GM21717 (cell line): ENCODE measurements at regions not wholly inside any gene's neighbourhood (a gene's known extent, or its start where the extent isn't known, plus 50 kb on each side); places are given as distances from the start of the nearest gene placed in this dataset.

Experiments
- ATAC-seq: cut with Tn5 transposase; IDR thresholded peaks from one replicate; pipeline ENCODE4 v1.9.1; 2021; ENCODE audit warnings: mild to moderate bottlenecking, moderate library complexity; ENCODE audit not compliant: unreplicated experiment

GRCh38 chr22:48793949-48794348, 1033.7 kb downstream of the BRD1 start:
- no peak for ATAC-seq

DNA sequence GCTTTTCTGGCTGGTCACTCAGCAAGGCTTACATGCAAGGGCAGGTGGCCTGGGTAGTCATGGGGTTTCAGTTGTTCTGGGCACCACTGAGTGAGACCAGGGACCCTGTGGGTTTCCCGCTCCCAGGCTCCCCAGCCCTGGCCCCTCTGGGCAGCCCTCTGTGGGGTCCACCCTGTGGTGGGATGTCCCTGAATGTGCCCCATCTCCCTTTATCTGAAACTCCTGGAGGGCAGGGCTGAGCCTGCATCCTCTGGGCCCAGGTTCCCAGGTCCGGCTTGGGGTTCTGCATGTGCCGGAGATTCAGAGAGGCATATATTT, 1041.0 kb downstream of the BRD1 start:
- ATAC-seq, result no peak

GRCh38 chr22:48785792-48786678, 1041.6 kb downstream of the BRD1 start:
- ATAC-seq, result no peak

DNA sequence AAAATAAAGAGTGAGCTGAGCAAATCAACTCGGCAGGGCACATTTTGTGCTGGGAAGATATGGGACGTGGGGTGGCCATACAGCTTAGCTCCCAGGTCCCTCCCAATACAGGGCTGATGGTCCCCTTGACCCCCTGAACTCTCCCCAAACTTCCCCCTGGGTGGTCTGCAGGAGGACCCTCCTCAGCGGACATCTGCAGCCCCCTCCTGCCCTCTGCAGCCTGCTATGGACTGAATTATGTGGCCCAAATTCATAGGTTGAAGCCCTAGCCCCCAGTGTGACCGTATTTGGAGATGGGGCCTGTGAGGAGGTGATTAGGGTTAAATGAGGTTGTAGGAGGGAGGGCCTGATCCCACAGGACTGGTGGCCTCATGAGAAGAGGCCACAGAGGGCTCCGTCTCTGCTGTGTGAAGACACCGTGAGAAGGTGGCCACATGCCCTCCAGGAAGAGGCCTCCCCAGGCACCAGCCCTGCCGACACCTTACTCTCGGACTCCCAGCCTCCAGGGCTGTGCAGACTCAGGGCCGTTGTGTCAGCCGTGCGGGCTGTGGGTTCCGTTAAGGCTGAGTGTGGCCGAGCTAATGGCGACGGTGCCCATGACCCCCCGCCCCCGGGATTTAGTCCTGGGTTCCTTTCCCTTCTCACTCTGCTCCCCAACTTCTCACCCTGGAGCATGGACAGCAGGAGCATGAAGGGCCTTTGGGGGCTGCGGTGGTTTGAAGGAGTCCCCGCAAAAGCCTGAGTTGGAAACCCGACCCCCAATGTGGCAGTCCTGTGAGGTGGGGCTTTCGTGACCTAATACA, 1042.8 kb downstream of the BRD1 start:
- no peak for ATAC-seq

GRCh38 chr22:48783821-48784266, 1043.8 kb downstream of the BRD1 start:
- no peak for ATAC-seq

DNA sequence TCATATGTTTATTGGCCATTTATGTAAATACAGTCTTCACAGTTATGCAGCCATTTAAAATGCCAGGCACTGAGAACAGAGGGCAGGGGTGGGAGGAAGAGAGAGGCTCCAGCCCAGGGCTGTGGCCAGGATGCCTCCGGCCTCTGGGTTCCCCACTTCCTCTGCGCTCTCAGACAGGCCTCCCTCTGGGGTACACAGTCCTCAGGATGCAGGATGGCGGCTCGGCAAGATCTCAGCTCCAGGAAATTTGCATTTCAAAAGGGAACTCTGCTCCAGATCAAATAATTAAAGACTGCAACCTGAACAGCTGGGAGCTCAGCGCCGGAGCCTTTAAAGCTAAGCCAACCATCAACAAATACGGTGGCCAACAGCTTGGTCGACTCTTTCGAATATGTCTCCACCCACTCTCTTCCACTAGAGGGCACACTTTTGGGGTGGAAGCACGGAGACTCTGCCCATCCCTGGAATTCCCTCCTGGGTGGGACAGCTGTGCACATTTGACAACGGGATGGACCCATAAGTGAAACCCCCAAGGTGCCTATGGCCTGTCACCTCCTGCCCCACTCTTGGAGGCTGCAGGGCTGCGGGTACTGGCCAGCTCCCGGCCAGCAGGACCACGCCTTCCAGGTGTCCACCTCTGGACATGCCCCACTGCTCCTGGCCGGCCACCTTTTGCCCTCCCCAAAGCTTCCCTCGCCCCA, 1044.7 kb downstream of the BRD1 start:
- ATAC-seq, result no peak

- no peak for ATAC-seq
Observed at GRCh38 chr22:48782326-48782725, 1045.3 kb downstream of the BRD1 start.

DNA sequence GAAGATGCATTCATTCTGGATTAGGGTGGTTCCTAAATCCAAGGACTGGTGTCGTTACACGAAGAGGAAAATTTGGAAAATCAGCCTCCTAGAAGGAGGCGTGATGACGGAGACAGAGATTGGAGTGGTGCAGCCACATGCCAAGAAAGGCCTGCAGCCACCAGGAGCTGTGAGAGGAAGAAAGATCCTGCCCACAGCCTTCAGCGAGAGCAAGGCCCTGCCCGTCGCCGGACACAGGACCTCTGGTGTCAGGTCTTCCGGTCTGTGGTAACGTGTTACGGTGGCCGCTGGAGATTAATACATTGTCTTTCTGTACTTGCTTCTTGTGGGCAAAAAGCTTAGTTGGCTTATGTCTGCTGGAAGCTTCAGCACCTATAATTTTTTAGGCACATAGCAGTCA, 1045.8 kb downstream of the BRD1 start:
- ATAC-seq, result no peak

DNA sequence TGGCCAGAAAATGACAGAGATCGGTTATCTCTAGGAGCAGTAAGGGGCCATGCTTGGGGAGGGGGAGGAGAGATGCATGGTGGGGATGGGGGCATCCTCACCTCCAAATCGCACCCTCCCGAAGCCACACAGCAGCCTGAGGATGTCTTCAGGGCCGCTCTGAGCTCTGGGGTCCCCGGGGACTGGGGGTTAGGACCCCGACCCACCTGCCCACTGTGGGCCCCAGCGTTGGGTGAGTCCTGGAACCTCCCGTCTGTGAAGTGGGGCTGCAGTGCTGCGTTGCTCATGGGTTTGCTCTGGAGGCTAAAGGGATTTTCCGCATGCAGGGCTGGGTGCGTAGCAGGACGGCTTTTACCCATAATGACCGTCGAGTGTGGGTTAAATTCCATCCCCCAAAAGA, 1046.3 kb downstream of the BRD1 start:
- no peak for ATAC-seq

DNA sequence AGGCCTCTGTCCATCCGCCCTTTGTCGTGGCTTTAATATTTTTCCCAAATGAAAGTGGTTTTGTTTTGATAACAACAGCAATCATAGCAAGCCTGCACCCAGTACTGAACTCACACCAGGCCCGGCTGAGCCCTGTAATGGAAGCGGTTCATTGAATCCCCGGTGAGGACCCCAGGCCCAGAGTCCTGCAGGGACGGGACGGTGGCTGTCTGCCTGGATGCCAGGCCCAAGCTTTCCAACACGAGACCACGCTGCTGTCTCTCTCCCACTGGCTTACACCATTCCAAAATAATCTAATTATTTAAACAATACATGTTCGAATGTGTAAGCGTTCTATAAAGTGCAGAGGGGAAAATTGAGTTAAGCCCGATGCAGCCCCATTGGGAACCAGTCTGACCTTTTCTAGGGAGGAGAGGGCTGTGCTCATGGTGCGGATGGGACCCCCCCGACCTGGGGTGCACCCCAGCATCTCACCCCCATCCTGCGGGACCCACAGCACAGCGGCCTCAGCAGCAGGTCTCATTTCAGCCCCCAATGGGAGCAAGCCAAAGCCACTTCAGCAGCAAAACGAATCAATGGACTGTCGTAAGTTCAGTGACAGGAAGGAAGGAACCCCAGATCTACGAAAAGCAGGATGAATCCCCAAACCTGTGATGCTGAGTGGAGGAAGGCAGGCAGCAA, 1046.9 kb downstream of the BRD1 start:
- ATAC-seq, result no peak

DNA sequence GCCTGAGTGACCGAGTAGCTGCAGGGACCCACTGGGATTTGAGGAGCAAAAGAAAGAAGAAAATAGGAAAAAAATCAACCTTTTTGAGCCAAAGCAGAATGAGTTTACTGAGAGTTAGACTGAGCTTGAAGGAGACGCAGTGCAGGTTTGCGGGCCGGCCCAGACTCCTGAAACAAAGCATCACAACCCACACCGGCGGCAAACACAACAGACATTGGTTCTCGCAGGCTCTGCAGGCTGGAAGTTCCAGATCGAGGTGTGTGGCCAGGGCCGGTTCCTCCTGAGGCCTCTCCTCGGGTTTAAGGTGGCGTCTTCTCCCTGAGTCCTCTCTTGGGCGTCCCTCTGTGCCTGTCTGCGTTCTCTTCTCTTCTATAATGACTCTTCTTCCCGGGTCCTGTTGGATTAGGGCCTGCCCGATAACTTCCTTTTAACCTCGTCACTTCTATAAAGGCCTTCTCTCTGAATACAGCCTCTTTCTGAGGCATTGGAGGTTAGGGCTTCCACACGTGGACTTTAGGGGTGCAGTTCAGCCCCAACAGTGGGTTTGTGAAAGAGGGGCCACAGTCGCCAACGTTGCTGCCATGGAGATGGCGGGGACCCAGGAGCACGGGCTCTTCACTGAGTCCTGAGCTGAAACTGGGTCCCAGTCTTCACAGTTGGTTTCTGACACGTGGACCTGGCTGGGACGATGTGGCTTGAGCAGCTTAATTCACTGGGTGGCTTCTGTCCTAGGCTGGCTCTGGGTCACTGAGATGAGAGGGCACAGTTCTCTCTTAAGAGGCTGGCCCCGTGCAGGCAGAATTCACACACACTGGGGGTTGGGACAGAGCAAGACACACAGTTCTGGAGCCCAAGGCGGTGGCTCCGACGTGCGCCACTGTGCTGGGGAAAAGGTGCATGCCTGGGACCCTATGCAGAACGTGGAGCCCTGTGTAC, 1047.7 kb downstream of the BRD1 start:
- ATAC-seq, result no peak

DNA sequence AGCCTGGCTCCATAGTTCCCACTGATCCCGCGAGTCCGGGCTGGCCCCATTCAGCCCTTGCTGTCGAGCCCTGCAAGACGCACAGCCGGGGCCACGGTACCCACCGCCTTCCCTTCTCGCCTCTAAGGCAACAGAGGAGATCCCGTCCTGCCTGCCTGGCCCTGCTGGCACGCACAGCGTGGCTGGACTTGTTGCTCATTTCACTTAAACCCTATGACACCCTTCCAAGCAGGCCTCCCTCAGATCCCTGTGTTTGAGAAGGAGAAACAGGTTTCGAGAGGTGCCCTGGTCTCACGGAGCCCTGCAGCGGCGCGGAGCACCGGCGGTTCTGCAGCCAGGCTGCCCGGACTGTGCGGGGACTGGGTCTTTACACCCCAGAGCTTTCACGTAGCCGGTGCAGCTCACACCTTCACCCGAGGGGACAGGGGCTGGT, 1048.4 kb downstream of the BRD1 start:
- no peak for ATAC-seq

GRCh38 chr22:48778308-48779195, 1049.1 kb downstream of the BRD1 start:
- ATAC-seq, result no peak

DNA sequence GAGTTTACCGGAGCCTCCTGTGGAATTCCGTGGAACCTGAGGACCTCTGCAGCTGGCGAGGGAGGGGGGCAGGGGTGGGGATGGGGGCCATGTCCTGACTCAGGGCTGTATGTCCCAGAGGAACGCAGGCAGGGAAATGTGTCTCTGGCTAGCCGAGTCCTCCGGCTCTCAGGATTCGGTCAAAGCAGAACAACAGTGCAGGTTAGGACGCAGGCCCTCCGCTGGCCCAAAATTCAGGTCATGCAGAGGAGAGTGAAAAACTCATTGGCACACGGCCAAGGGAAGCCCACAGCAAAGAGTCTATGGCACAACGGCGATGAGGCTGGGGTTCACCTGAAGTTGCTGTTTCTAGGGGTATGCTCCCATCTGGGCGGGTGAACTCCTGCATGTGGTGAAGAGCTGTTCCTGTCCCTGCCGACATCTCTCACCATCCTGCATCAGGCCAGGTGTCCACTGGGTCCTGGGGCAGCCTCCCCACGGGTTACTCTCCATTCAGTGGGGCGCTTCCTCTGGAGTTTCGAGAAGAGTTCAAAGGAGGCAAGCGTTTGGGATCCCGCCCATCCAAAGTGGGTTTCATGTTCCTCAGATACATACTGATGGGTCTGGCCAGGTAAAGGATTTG, 1055.3 kb downstream of the BRD1 start:
- no peak for ATAC-seq

DNA sequence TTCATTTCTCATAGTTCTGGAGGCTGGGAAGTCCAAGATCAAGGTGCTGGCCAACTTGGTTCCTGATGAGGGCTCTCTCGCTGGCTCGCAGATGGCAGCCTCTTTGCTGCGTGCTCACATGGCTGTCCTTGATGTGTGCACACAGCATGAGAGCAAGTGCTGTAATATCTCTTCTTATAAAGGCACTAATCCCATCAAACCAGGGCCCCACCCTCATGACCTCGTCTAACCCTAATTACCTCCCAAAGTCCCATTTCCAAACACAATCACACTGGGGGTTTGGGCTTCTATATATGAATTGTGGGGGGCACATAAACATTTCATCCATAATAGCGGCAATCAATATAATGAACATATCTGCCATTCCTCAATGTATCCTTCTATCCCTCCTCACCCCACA, 1062.1 kb downstream of the BRD1 start:
- no peak for ATAC-seq

DNA sequence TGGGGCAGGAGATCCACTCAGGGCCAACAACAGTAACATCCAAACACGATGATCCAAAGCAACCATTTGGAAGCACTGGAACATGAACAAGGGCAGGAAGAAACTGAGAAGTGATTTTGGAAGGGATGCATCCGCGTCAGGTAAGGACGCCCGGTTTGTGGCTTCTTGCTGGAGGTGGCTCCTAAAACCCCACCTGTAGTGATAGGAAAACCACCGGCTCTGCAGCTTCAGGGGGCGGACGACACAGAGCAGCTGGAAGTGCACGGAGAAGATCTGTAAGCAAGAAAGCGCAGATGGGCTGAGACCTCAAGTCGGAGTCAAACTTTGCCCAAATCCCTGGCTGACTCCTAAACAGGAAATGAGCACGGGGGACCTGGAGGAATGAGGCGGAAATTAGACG, 1066.1 kb downstream of the BRD1 start:
- ATAC-seq, result no peak

GRCh38 chr22:48760481-48761390, 1066.9 kb downstream of the BRD1 start:
- no peak for ATAC-seq
